ENCODE measurements at regions not wholly inside any gene's neighbourhood (a gene's known extent, or its start where the extent isn't known, plus 50 kb on each side); places are given as distances from the start of the nearest gene placed in this dataset.

DNA sequence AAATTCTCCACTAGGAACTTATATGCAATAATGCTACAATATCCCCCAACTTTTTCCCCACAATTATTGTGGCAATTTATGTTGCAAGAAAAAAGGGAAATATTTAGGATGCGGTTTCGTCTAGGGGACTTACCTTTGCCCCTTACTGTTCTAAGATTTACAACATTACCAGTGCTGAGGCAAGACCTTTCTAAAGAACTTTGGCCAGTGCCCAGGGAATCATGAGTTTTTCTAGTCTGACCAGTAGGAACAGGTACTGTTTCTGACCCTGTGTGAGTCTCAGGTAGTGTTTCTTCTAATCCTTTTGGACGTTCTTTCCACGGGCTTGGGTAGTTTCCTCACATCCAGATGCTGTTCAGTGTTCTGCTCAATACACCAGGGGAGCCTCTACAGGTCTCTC lies 373.7 kb downstream of the HAPSTR1 start:
- intact Hi-C loops (cut with micrococcal nuclease): no loop called here
- no peak overlapping the region for H3K27ac Mint-ChIP-seq
- Histone ChIP-seq H3K27ac (ENCODE audit: low read length) (no peak overlapping the region), H3K36me3 (ENCODE audit: control insufficient read depth, insufficient read depth, low read length) (no peaks in the 10 kb centered on the region), H3K9me3 (ENCODE audit: control insufficient read depth, insufficient read depth, low read length) (no peaks in the 10 kb centered on the region), H3K27me3 (ENCODE audit: control insufficient read depth, insufficient read depth, low read length) (no peaks in the 10 kb centered on the region), H3K4me1 (ENCODE audit: control insufficient read depth, insufficient read depth, low read length) (no peaks in the 10 kb centered on the region), H3K4me3 (ENCODE audit: low read length) (no peak overlapping the region)
- ATAC-seq (no peak), DNase-seq (no peak)
- TF ChIP-seq, protein P1, sequence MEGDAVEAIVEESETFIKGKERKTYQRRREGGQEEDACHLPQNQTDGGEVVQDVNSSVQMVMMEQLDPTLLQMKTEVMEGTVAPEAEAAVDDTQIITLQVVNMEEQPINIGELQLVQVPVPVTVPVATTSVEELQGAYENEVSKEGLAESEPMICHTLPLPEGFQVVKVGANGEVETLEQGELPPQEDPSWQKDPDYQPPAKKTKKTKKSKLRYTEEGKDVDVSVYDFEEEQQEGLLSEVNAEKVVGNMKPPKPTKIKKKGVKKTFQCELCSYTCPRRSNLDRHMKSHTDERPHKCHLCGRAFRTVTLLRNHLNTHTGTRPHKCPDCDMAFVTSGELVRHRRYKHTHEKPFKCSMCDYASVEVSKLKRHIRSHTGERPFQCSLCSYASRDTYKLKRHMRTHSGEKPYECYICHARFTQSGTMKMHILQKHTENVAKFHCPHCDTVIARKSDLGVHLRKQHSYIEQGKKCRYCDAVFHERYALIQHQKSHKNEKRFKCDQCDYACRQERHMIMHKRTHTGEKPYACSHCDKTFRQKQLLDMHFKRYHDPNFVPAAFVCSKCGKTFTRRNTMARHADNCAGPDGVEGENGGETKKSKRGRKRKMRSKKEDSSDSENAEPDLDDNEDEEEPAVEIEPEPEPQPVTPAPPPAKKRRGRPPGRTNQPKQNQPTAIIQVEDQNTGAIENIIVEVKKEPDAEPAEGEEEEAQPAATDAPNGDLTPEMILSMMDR (IDR thresholded peaks at IDR 0.05): no peak
- no peak overlapping the region for H3K4me3 Mint-ChIP-seq
- 69% methylated on average over 3 of the region's 4 CpGs for WGBS (ENCODE audit: insufficient coverage)
- peaks cover 2% of the 10 kb centered on the region in 2 donors for H3K9me3 Mint-ChIP-seq
- no peaks in the 10 kb centered on the region for H3K36me3 Mint-ChIP-seq
- no peaks in the 10 kb centered on the region for H3K4me1 Mint-ChIP-seq
- H3K27me3 Mint-ChIP-seq (ENCODE audit: low read depth in 2 of 2): peaks cover 0 to 5% of the 10 kb centered on the region in 2 donors

DNA sequence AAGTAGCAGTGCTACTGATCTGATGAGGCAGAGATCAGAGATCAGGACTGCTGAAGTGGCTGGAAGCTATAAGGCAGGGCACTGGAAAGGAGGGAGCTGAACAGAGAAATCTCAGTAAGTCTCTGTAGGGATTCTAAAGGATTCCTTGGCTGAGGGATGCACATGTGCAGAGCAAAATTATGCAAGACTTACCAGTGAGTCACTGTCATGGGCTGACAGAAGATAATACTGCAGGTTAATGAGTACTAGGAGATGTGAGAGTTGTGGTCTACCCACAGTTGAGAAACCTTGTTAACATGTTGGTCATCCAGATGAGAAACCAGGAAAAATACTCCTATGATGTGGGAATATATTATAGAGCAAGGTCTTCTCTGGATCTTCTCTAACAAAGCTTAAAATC lies 378.1 kb downstream of the HAPSTR1 start:
- no peak overlapping the region for H3K27ac ChIP-seq (ENCODE audit: low read length)
- DNase-seq (no peak), ATAC-seq (no peak)
- no peaks in the 10 kb centered on the region for H3K4me1 Mint-ChIP-seq
- H3K9me3 Mint-ChIP-seq: peaks cover 0 to 2% of the 10 kb centered on the region in 2 donors
- no peaks in the 10 kb centered on the region for H3K36me3 Mint-ChIP-seq
- no peaks in the 10 kb centered on the region for H3K36me3 ChIP-seq (ENCODE audit: control insufficient read depth, insufficient read depth, low read length)
- H3K4me3 ChIP-seq (ENCODE audit: low read length): no peak overlapping the region
- peaks cover 0 to 5% of the 10 kb centered on the region in 2 donors for H3K27me3 Mint-ChIP-seq (ENCODE audit: low read depth in 2 of 2)
- H3K27ac Mint-ChIP-seq: no peak overlapping the region
- H3K9me3 ChIP-seq (ENCODE audit: control insufficient read depth, insufficient read depth, low read length): no peaks in the 10 kb centered on the region
- intact Hi-C loops (cut with micrococcal nuclease): no loop called here
- no peak overlapping the region for H3K4me3 Mint-ChIP-seq
- no peaks in the 10 kb centered on the region for H3K27me3 ChIP-seq (ENCODE audit: control insufficient read depth, insufficient read depth, low read length)
- no peaks in the 10 kb centered on the region for H3K4me1 ChIP-seq (ENCODE audit: control insufficient read depth, insufficient read depth, low read length)
- TF ChIP-seq, protein P1 (IDR thresholded peaks at IDR 0.05): no peak

DNA sequence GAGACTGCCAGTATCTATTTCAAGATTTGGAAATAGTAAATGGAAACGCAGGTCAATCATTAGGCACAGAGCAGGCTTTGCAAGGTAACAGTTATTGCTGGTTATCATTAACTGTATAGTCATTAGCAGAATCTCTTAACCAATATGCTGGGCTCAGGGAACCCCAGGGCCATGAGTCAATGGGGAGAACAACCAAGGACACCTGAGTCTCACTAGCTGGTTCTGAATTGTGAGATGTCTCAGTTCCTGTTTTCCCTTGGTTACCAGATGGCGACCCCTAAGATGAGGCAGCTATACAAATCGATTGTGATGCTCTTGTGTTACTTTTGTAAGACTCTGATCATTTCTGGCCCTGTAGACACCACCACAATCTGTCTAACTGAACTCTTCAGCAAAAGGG lies 385.3 kb downstream of the HAPSTR1 start:
- Histone ChIP-seq H3K4me3 (ENCODE audit: low read length) (no peak overlapping the region), H3K36me3 (ENCODE audit: control insufficient read depth, insufficient read depth, low read length) (no peaks in the 10 kb centered on the region), H3K4me1 (ENCODE audit: control insufficient read depth, insufficient read depth, low read length) (no peaks in the 10 kb centered on the region), H3K27me3 (ENCODE audit: control insufficient read depth, insufficient read depth, low read length) (no peaks in the 10 kb centered on the region), H3K9me3 (ENCODE audit: control insufficient read depth, insufficient read depth, low read length) (no peaks in the 10 kb centered on the region), H3K27ac (ENCODE audit: low read length) (no peak overlapping the region)
- intact Hi-C loops (cut with micrococcal nuclease): no loop called here
- Mint-ChIP-seq H3K9me3 (peaks cover 0 to 3% of the 10 kb centered on the region in 2 donors), H3K4me3 (no peak overlapping the region), H3K4me1 (no peaks in the 10 kb centered on the region), H3K36me3 (no peaks in the 10 kb centered on the region), H3K27ac (no peak overlapping the region), H3K27me3 (ENCODE audit: low read depth in 2 of 2) (peaks cover 0 to 3% of the 10 kb centered on the region in 2 donors)
- ATAC-seq (no peak), DNase-seq (no peak)
- TF ChIP-seq, protein P1 (IDR thresholded peaks at IDR 0.05): no peak
- WGBS (ENCODE audit: insufficient coverage): 71% methylated on average over 3 of the region's 3 CpGs

DNA sequence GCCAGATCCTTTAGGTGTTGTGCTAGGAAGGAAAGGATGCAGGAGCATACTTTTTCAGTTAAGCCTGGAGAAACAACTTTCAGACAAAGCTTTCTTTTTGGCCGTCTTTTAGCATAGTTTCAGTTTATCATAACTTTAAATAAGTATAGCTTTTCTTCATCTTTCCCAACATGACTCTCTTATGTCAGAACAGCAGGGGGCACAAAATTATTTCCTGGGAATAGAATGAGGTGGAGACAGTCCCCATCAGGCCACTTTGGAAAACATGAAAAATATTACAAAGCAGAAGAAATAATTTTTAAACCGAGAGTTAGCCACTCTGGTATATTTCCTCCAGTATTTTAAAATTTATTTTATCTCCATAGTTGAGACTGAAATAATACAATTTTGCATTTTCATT lies 387.6 kb downstream of the HAPSTR1 start:
- WGBS (ENCODE audit: insufficient coverage): 83% methylated on average over 1 of the region's 2 CpGs
- Histone ChIP-seq H3K36me3 (ENCODE audit: control insufficient read depth, insufficient read depth, low read length) (no peaks in the 10 kb centered on the region), H3K4me3 (ENCODE audit: low read length) (no peak overlapping the region), H3K27ac (ENCODE audit: low read length) (no peak overlapping the region), H3K27me3 (ENCODE audit: control insufficient read depth, insufficient read depth, low read length) (no peaks in the 10 kb centered on the region), H3K9me3 (ENCODE audit: control insufficient read depth, insufficient read depth, low read length) (no peaks in the 10 kb centered on the region), H3K4me1 (ENCODE audit: control insufficient read depth, insufficient read depth, low read length) (no peaks in the 10 kb centered on the region)
- Mint-ChIP-seq H3K4me1 (no peaks in the 10 kb centered on the region), H3K9me3 (peaks cover 0 to 3% of the 10 kb centered on the region in 2 donors), H3K27ac (no peak overlapping the region), H3K27me3 (ENCODE audit: low read depth in 2 of 2) (peaks cover 0 to 3% of the 10 kb centered on the region in 2 donors), H3K36me3 (no peaks in the 10 kb centered on the region), H3K4me3 (no peak overlapping the region)
- ATAC-seq (no peak), DNase-seq (no peak)
- intact Hi-C loops (cut with micrococcal nuclease): no loop called here
- TF ChIP-seq, protein P1 (IDR thresholded peaks at IDR 0.05): no peak
